Left ventricle myocardium inferior (tissue), 1 donor: ENCODE measurements at regions not wholly inside any gene's neighbourhood (a gene's known extent, or its start where the extent isn't known, plus 50 kb on each side); places are given as distances from the start of the nearest gene placed in this dataset.

Experiments
- DNase-seq: peaks from one replicate; pipeline ENCODE4 v3.0.0-alpha.2; 2020
- H3K27ac ChIP-seq: fragments of 200-600 bp; replicated peaks from 2 replicates; pipeline ENCODE4 v1.8.0; 2021
- H3K27me3 ChIP-seq: fragments of 200-600 bp; 2 replicates; pipeline ENCODE4 v1.8.0; 2021; ENCODE audit warnings: low read depth
- H3K36me3 ChIP-seq: fragments of 200-600 bp; 2 replicates; pipeline ENCODE4 v1.8.0; 2021
- H3K4me1 ChIP-seq: fragments of 200-600 bp; 2 replicates; pipeline ENCODE4 v1.8.0; 2021
- H3K4me3 ChIP-seq: fragments of 200-600 bp; 2 replicates; pipeline ENCODE4 v1.8.0; 2021; ENCODE audit warnings: mild to moderate bottlenecking, moderate library complexity
- H3K9me3 ChIP-seq: fragments of 200-600 bp; replicated peaks from 2 replicates; pipeline ENCODE4 v1.8.0; 2021
- CTCF ChIP-seq: fragments of 200-600 bp; IDR thresholded peaks from 2 replicates; pipeline ENCODE4 v1.8.0; 2021; ENCODE audit warnings: antibody characterized with exemption, mild to moderate bottlenecking, borderline replicate concordance
- intact Hi-C: fragments of 100-400 bp; cut with micrococcal nuclease; formaldehyde crosslinking; loops from one replicate; pipeline ENCODE4 v1.11.0; 2022
- donor health status: DM: no; HTN: yes; CAD: no; lungs with severe emphysema.

- Histone ChIP-seq H3K27ac (no peak overlapping the region), H3K9me3 (peaks cover 13% of the 10 kb centered on the region), H3K36me3 (no peaks in the 10 kb centered on the region), H3K4me1 (no peaks in the 10 kb centered on the region), H3K27me3 (no peaks in the 10 kb centered on the region), H3K4me3 (no peak overlapping the region)
- intact Hi-C loops = no loop called here
- DNase-seq = no peak
- no peak for TF ChIP-seq CTCF
Observed at GRCh38 chr10:109374215-109374614, 549.1 kb downstream of the XPNPEP1 start.

DNA sequence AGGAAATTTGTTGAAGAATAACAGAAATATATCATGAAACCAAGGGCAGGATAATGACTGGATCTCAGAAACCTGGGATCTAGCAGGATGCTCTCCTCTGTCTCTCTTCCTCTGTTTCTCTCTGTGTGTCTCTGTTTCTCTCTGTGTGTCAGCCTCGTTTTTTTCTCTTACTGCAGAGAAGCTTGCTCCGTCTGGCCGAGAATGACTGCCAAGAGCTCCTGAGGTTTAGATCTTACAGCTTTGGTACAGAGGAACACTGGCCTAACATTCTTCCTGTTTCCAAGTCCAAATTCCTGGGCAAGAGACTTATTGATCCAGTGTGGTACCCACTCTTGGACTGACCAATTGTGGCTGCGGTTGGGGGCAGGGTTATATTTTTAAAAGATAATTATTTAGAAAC, 564.0 kb downstream of the XPNPEP1 start:
- no peak for DNase-seq
- Histone ChIP-seq H3K27ac (no peak overlapping the region), H3K27me3 (no peaks in the 10 kb centered on the region), H3K9me3 (no peaks in the 10 kb centered on the region), H3K4me3 (no peak overlapping the region), H3K36me3 (no peaks in the 10 kb centered on the region), H3K4me1 (no peaks in the 10 kb centered on the region)
- no peak for TF ChIP-seq CTCF
- intact Hi-C loops = no loop called here

DNA sequence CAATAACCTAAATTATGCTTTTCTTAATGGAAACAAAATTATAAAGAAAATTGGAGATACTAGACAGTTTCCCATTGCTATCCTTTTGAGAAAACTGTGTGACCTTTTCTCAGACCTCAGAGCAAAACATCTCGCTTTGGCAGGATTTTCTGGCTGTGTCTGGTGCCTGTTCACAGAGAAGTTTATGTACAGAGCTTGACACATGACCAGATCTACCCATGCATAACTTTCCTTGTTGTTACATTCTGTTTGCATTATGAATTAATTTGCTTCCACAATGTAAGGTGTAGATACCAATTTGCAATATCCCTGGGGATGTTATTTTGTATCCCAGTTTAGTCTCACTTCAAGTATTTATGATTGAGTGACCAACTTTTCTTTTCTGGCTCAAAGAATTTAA, 565.0 kb downstream of the XPNPEP1 start:
- H3K27ac ChIP-seq = no peak overlapping the region
- intact Hi-C loops = no loop called here
- no peak for DNase-seq

GRCh38 chr10:109348324-109348723, 575.0 kb downstream of the XPNPEP1 start:
- H3K27me3 ChIP-seq = no peaks in the 10 kb centered on the region
- intact Hi-C loops = no loop called here
- DNase-seq = no peak
- TF ChIP-seq CTCF = no peak
- no peaks in the 10 kb centered on the region for H3K36me3 ChIP-seq
- H3K27ac ChIP-seq = no peak overlapping the region
- peaks cover 30% of the 10 kb centered on the region for H3K9me3 ChIP-seq
- H3K4me1 ChIP-seq = no peaks in the 10 kb centered on the region
- no peak overlapping the region for H3K4me3 ChIP-seq

More for the DNA sequence above, 565.0 kb downstream of the XPNPEP1 start:
- H3K4me1 ChIP-seq = no peaks in the 10 kb centered on the region
- no peak overlapping the region for H3K4me3 ChIP-seq
- peaks cover 8% of the 10 kb centered on the region for H3K9me3 ChIP-seq
- H3K27me3 ChIP-seq = no peaks in the 10 kb centered on the region
- H3K36me3 ChIP-seq = no peaks in the 10 kb centered on the region
- TF ChIP-seq CTCF = no peak

- DNase-seq = no peak
- H3K27ac ChIP-seq = no peak overlapping the region
Observed at GRCh38 chr10:109343293-109343692, 580.0 kb downstream of the XPNPEP1 start.

More at GRCh38 chr10:109343293-109343692, 580.0 kb downstream of the XPNPEP1 start:
- H3K9me3 ChIP-seq = no peaks in the 10 kb centered on the region
- H3K4me3 ChIP-seq = no peak overlapping the region
- H3K36me3 ChIP-seq = no peaks in the 10 kb centered on the region
- no peaks in the 10 kb centered on the region for H3K4me1 ChIP-seq
- no peaks in the 10 kb centered on the region for H3K27me3 ChIP-seq
- intact Hi-C loops = no loop called here
- TF ChIP-seq CTCF = no peak
